ENCODE measurements at regions not wholly inside any gene's neighbourhood (a gene's known extent, or its start where the extent isn't known, plus 50 kb on each side); places are given as distances from the start of the nearest gene placed in this dataset.
A peak's percentile ranks its signal among the peaks of the same experiment; 100 is the strongest.

- Histone ChIP-seq H3K9me3 (ENCODE audit: low read depth) (no peaks in the 10 kb centered on the region), H3K27me3 (no peaks in the 10 kb centered on the region), H3K4me3 (no peak overlapping the region), H3K36me3 (no peaks in the 10 kb centered on the region), H3K27ac (no peak overlapping the region), H3K4me1 (ENCODE audit: low read depth) (peaks cover 29% of the 10 kb centered on the region)
- TF ChIP-seq, protein P1, sequence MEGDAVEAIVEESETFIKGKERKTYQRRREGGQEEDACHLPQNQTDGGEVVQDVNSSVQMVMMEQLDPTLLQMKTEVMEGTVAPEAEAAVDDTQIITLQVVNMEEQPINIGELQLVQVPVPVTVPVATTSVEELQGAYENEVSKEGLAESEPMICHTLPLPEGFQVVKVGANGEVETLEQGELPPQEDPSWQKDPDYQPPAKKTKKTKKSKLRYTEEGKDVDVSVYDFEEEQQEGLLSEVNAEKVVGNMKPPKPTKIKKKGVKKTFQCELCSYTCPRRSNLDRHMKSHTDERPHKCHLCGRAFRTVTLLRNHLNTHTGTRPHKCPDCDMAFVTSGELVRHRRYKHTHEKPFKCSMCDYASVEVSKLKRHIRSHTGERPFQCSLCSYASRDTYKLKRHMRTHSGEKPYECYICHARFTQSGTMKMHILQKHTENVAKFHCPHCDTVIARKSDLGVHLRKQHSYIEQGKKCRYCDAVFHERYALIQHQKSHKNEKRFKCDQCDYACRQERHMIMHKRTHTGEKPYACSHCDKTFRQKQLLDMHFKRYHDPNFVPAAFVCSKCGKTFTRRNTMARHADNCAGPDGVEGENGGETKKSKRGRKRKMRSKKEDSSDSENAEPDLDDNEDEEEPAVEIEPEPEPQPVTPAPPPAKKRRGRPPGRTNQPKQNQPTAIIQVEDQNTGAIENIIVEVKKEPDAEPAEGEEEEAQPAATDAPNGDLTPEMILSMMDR (IDR thresholded peaks at IDR 0.05; ENCODE audit: low read depth, low read length) = no peak
- DNase-seq (ENCODE audit: low read depth in 1 of 2, low spot score in 1 of 2) = no peak
These were observed 132.0 kb upstream of the EEF1E1 start for GRCh38 chr6:8234321-8234720.

DNA sequence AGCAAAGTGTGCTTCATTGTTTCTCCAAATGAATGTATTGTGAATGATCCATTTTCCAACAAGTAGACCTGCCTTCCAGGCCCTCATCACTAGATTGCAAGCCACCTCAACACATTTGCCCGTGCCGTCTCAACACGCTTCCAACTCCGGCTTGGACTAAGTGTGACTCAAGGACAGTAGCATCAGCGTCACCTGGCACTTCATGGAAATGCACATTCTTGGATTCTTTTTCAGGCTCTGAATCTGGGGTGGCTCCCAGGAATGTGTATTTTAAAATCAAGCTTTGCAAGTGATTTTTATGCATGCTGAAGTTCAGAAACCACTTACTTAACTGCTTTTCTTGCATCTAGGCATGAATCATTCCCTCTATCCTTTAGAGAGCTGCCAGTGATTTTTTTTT lies 129.6 kb upstream of the EEF1E1 start:
- Histone ChIP-seq H3K27me3 (no peaks in the 10 kb centered on the region), H3K4me3 (no peak overlapping the region), H3K9me3 (ENCODE audit: low read depth) (no peaks in the 10 kb centered on the region), H3K36me3 (no peaks in the 10 kb centered on the region), H3K27ac (no peak overlapping the region), H3K4me1 (ENCODE audit: low read depth) (peaks cover 5% of the 10 kb centered on the region)
- TF ChIP-seq, protein P1 (IDR thresholded peaks at IDR 0.05; ENCODE audit: low read depth, low read length) = no peak
- DNase-seq (ENCODE audit: low read depth in 1 of 2, low spot score in 1 of 2) = no peak

DNA sequence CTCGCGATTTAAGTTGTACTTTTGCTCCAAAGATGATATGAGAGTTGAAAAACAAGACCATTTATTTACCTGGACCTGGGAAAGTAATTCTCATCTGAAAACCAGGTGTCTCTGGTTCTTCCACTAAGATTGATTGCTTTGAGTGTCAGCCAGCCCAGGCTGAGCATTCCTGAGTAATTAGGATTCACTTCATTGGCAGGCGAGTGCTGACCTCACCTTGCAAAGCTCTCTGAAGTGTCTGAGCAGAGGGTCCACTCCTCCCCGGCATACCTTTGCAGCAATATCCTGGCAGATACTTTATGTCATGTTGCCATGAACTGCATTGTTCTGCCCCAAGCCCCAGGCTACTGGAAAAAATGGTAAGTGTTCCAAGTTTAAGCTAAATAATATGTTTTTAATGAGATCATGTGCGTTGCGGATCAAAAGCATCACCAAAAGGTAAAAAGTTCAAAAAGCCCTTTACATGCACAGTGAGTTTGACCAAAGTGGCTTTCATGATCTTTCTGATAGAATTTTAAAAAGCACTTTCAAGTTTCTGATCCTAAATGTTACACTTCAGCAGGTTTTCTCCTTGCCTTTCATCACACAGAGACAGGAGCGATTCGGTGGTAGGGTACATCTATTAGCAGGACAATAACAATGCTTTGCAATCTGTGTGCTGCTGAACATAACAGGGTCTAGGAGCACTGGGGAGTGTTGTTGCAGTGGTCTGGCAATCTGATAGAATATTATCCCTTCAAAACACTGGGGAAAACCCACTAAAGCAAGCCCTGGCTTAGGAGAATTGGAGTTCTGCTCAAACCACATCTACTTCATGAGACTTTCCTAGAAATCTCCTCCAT lies 127.8 kb upstream of the EEF1E1 start:
- Histone ChIP-seq H3K4me3 (no peak overlapping the region), H3K9me3 (ENCODE audit: low read depth) (no peaks in the 10 kb centered on the region), H3K4me1 (ENCODE audit: low read depth) (peaks cover 4% of the 10 kb centered on the region), H3K27ac (no peak overlapping the region), H3K36me3 (no peaks in the 10 kb centered on the region), H3K27me3 (no peaks in the 10 kb centered on the region)
- peak in 1 of 2 donors; percentile 20 for DNase-seq (ENCODE audit: low read depth in 1 of 2, low spot score in 1 of 2)
- TF ChIP-seq, protein P1 (IDR thresholded peaks at IDR 0.05; ENCODE audit: low read depth, low read length) = no peak

DNA sequence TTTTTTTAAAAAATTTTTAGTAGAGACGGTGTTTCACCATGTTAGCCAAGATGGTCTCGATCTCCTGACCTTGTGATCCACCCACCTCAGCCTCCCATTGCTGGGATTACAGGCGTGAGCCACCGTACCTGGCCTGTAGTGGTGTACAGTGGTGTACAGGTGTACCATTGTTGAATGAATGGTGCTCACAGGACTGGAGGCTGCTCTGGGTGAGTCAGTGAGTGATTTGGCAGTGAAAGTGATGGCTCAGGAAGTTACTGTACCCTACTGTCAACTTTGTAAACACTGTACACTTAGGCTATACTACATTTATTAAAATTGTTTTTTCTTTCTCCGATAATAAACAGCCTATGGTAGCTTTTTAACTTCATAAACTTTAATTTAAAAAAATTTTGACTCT lies 122.8 kb upstream of the EEF1E1 start:
- Histone ChIP-seq H3K27ac (no peak overlapping the region), H3K4me1 (ENCODE audit: low read depth) (no peaks in the 10 kb centered on the region), H3K9me3 (ENCODE audit: low read depth) (no peaks in the 10 kb centered on the region), H3K4me3 (no peak overlapping the region), H3K27me3 (no peaks in the 10 kb centered on the region), H3K36me3 (no peaks in the 10 kb centered on the region)
- TF ChIP-seq, protein P1 (IDR thresholded peaks at IDR 0.05; ENCODE audit: low read depth, low read length) = no peak
- DNase-seq (ENCODE audit: low read depth in 1 of 2, low spot score in 1 of 2) = no peak

DNA sequence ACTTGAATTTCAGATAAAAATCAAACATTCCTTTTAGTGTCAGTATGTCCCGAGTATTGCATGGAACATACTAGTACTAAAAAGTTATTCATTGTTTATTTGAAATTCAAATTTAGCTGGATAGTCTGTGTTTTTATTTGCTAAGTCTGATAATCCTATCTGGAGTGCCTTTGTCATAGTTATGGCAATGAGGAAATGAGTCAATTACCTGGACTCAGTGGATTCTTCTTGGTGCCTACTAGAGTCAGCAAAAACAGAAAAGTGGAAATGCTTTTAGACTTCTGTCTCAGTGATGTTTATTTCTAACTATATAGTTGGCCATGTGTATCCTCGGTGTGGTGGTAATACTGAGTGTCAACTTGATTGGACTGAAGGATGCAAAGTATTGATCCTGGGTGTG lies 121.3 kb upstream of the EEF1E1 start:
- TF ChIP-seq, protein P1 (IDR thresholded peaks at IDR 0.05; ENCODE audit: low read depth, low read length) = no peak
- no peak overlapping the region for H3K4me3 ChIP-seq
- no peaks in the 10 kb centered on the region for H3K36me3 ChIP-seq
- DNase-seq (ENCODE audit: low read depth in 1 of 2, low spot score in 1 of 2) = no peak
- no peak overlapping the region for H3K27ac ChIP-seq
- no peaks in the 10 kb centered on the region for H3K4me1 ChIP-seq (ENCODE audit: low read depth)
- H3K27me3 ChIP-seq = no peaks in the 10 kb centered on the region
- H3K9me3 ChIP-seq (ENCODE audit: low read depth) = no peaks in the 10 kb centered on the region
